Endothelial cell of umbilical vein (primary cell): ENCODE measurements at regions not wholly inside any gene's neighbourhood (a gene's known extent, or its start where the extent isn't known, plus 50 kb on each side); places are given as distances from the start of the nearest gene placed in this dataset.

Experiments used
- BruUV-seq: library from RNA; stranded (reverse); fragments of 400-500 nt; replicated peaks from 2 replicates; lab custom pipeline; 2021; lab: Mats Ljungman, UMichigan
- CTCF ChIA-PET: fragments of 300-600, 350-600 bp; sonication (Branson Sonifier 250); formaldehyde crosslinking; loops from one replicate; lab custom pipeline; 2021; ENCODE audit warnings: antibody characterized with exemption, inconsistent platforms; lab: Charles Lee
- POLR2A ChIA-PET: fragments of 300-600, 350-600 bp; sonication (Branson Sonifier 250); formaldehyde crosslinking; loops from one replicate; lab custom pipeline; 2021; ENCODE audit warnings: antibody characterized with exemption, inconsistent platforms; lab: Charles Lee
- DNase-seq: peaks from one replicate; pipeline ENCODE4 v3.0.0-alpha.2; 2011; ENCODE audit warnings: low read depth, low spot score
- FAIRE-seq: peaks from 2 replicates; lab custom pipeline; 2011; peaks lifted over from hg19 to GRCh38; lab: Jason Lieb, UNC
- H2AFZ ChIP-seq: 2 replicates; pipeline ENCODE4 v1.6.0; 2012; ENCODE audit warnings: low read depth, low read length, control low read depth, inconsistent platforms
- H3K27ac ChIP-seq: 2 replicates; pipeline ENCODE4 v1.5.1; 2011; ENCODE audit warnings: low read depth, mild to moderate bottlenecking, control low read depth, low read length, moderate library complexity; ENCODE audit not compliant: insufficient read depth
- H3K27me3 ChIP-seq, 2 experiments: 2 replicates each; pipeline versions ENCODE4 v1.6.0 to v1.6.1; 2011; ENCODE audit warnings: low read length in 2 of 2, mixed read lengths in 1 of 2; ENCODE audit not compliant: control insufficient read depth in 2 of 2, insufficient read depth in 2 of 2
- H3K36me3 ChIP-seq, 2 experiments: 2 replicates in 1 of 2; 3 replicates in 1 of 2; pipeline ENCODE4 v1.5.1; 2011; ENCODE audit warnings: low read length in 2 of 2, mild to moderate bottlenecking in 1 of 2, moderate library complexity in 1 of 2; ENCODE audit not compliant: control insufficient read depth in 2 of 2, insufficient read depth in 2 of 2; ENCODE audit errors: extremely low read depth in 1 of 2
- H3K4me1 ChIP-seq: 3 replicates; pipeline ENCODE4 v1.5.1; 2011; ENCODE audit warnings: mild to moderate bottlenecking, low read length; ENCODE audit not compliant: control insufficient read depth, insufficient read depth; ENCODE audit errors: extremely low read depth
- H3K4me2 ChIP-seq: 2 replicates; pipeline ENCODE4 v1.6.1; 2011; ENCODE audit warnings: low read length, control low read depth, mixed read lengths; ENCODE audit not compliant: insufficient read depth
- H3K4me3 ChIP-seq, 3 experiments: fragments of 200-600 bp in 1 of 3; sonication (generic), shearing (Covaris generic) in 1 of 3; replicated peaks in 1 of 3; 2 replicates each; pipeline ENCODE4 v1.5.1; 2011 to 2016; ENCODE audit warnings: control low read depth in 3 of 3, low read length in 3 of 3, mild to moderate bottlenecking in 2 of 3, inconsistent platforms in 1 of 3, low read depth in 1 of 3, moderate library complexity in 1 of 3; ENCODE audit not compliant: insufficient read depth in 1 of 3
- H3K79me2 ChIP-seq: 2 replicates; pipeline ENCODE4 v1.6.0; 2012; ENCODE audit warnings: low read length, inconsistent platforms; ENCODE audit not compliant: control insufficient read depth, insufficient read depth
- H3K9ac ChIP-seq: replicated peaks from 2 replicates; pipeline ENCODE3; 2011; ENCODE audit warnings: low read length, control low read depth; ENCODE audit not compliant: insufficient read depth; ENCODE audit errors: extremely low read depth
- H3K9me1 ChIP-seq: replicated peaks from 3 replicates; pipeline ENCODE4 v1.6.0; 2011; ENCODE audit warnings: mild to moderate bottlenecking, low read length; ENCODE audit not compliant: control insufficient read depth, insufficient read depth; ENCODE audit errors: extremely low read depth
- H3K9me3 ChIP-seq: replicated peaks from 2 replicates; pipeline ENCODE4 v1.5.1; 2012; ENCODE audit warnings: low read length, inconsistent platforms; ENCODE audit not compliant: control insufficient read depth, insufficient read depth
- H4K20me1 ChIP-seq: replicated peaks from 2 replicates; pipeline ENCODE3; 2011; ENCODE audit warnings: mild to moderate bottlenecking, low read length; ENCODE audit not compliant: control insufficient read depth, insufficient read depth; ENCODE audit errors: extremely low read depth
- EZH2 ChIP-seq: IDR thresholded peaks from 2 replicates; pipeline ENCODE4 v1.6.1; 2012; ENCODE audit warnings: borderline replicate concordance, low read depth, mild to moderate bottlenecking, moderate library complexity, low read length, inconsistent platforms; ENCODE audit not compliant: severe bottlenecking
- FOS ChIP-seq: IDR thresholded peaks from 2 replicates; pipeline ENCODE4 v1.6.1; 2011; ENCODE audit warnings: mild to moderate bottlenecking, low read length, moderate library complexity, borderline replicate concordance; ENCODE audit not compliant: insufficient read depth
- GATA2 ChIP-seq: IDR thresholded peaks from 2 replicates; pipeline ENCODE4 v1.7.0; 2011; ENCODE audit warnings: low read depth, mild to moderate bottlenecking, moderate library complexity, mixed read lengths, low read length; ENCODE audit not compliant: insufficient read length, insufficient read depth
- JUN ChIP-seq: IDR thresholded peaks from 2 replicates; pipeline ENCODE4 v1.6.1; 2011; ENCODE audit warnings: borderline replicate concordance, low read depth; ENCODE audit not compliant: insufficient read length, insufficient read depth
- MAX ChIP-seq: IDR thresholded peaks from 2 replicates; pipeline ENCODE4 v1.6.1; 2011; ENCODE audit not compliant: insufficient read depth, insufficient read length
- MYC ChIP-seq: IDR thresholded peaks from one replicate; pipeline ENCODE4 v1.6.1; 2011; ENCODE audit warnings: mild to moderate bottlenecking, low read depth, low read length
- POLR2A ChIP-seq: IDR thresholded peaks from 2 replicates; pipeline ENCODE4 v1.6.1; 2012; ENCODE audit warnings: low read depth, mild to moderate bottlenecking, control low read depth, low read length
- POLR2AphosphoS5 ChIP-seq: IDR thresholded peaks from 2 replicates; pipeline ENCODE4 v1.6.1; 2012; ENCODE audit warnings: low read depth, mild to moderate bottlenecking, control low read depth, low read length, moderate library complexity; ENCODE audit not compliant: insufficient read depth
- dilution Hi-C: fragments of 300-500 bp; cut with MboI; formaldehyde crosslinking; loops from one replicate; pipeline ENCODE4 v1.15.0; 2019; ENCODE audit warnings: low sequenced_read_pairs; ENCODE audit not compliant: extremely low pct_ligation_motif_present
- intact Hi-C: fragments of 100-400 bp; cut with micrococcal nuclease; formaldehyde crosslinking; loops from one replicate; pipeline ENCODE4 v1.10.0; 2022
- TF ChIP-seq, protein P1 (sequence below), 2 donors: IDR thresholded peaks; 1 replicate in 1 of 2; 2 replicates in 1 of 2; pipeline ENCODE4 v1.5.1; 2011; ENCODE audit warnings: low read length in 2 of 2, mild to moderate bottlenecking in 2 of 2, moderate library complexity in 2 of 2, control low read depth in 1 of 2, inconsistent platforms in 1 of 2, low read depth in 1 of 2; ENCODE audit not compliant: insufficient read depth in 1 of 2; ENCODE audit errors: extremely low read depth in 1 of 2

DNA sequence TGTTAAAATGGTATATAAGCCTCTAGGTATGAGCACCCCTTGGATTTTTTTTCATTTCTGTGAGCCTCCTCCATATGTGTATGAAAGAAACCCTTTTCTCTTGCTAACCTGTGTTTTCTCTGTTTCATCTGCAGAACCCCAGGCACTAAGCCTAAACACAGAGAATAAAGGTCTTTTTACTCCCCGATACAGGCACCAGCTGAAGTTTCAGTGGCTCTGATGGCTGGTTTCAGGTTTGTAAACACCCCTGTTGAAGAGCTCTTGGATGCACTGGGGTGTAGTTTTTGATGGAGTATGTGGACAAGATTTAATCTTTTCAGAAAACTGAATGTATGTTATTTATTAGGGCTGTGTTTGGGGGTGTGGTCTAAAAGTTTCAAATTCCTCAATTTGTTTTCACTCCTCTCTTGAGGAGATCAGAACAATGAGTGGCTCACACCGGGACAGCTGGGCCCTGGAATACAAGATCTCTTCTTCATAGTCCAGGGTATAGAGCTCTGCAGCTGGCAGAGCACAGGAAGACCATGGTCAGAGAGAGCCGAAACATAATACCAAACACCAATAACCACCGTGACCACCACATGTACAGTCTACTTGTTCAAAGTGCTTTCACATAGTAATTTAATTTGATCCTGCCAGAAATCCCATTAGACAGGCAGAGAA, 50.2 kb upstream of the VTCN1 start:
- Histone ChIP-seq H3K4me3 (no peak overlapping the region), H3K36me3 (no peaks in the 10 kb centered on the region), H3K79me2 (no peaks in the 10 kb centered on the region), H3K27ac (no peak overlapping the region), H3K9me1 (no peaks in the 10 kb centered on the region), H4K20me1 (no peaks in the 10 kb centered on the region), H3K4me1 (no peaks in the 10 kb centered on the region), H3K27me3 (no peaks in the 10 kb centered on the region), H3K4me2 (no peak overlapping the region), H2AFZ (no peak overlapping the region), H3K9ac (no peak overlapping the region), H3K9me3 (no peaks in the 10 kb centered on the region)
- TF ChIP-seq MYC, result no peak
- no peak for TF ChIP-seq EZH2
- TF ChIP-seq, protein P1, sequence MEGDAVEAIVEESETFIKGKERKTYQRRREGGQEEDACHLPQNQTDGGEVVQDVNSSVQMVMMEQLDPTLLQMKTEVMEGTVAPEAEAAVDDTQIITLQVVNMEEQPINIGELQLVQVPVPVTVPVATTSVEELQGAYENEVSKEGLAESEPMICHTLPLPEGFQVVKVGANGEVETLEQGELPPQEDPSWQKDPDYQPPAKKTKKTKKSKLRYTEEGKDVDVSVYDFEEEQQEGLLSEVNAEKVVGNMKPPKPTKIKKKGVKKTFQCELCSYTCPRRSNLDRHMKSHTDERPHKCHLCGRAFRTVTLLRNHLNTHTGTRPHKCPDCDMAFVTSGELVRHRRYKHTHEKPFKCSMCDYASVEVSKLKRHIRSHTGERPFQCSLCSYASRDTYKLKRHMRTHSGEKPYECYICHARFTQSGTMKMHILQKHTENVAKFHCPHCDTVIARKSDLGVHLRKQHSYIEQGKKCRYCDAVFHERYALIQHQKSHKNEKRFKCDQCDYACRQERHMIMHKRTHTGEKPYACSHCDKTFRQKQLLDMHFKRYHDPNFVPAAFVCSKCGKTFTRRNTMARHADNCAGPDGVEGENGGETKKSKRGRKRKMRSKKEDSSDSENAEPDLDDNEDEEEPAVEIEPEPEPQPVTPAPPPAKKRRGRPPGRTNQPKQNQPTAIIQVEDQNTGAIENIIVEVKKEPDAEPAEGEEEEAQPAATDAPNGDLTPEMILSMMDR (IDR thresholded peaks at IDR 0.05; ENCODE audit: extremely low read depth in 1 of 2, insufficient read depth in 1 of 2, low read depth in 1 of 2, low read length in 2 of 2), result no peak
- no peak for TF ChIP-seq MAX
- no peak for TF ChIP-seq POLR2AphosphoS5
- TF ChIP-seq GATA2, result no peak
- TF ChIP-seq JUN, result no peak
- TF ChIP-seq FOS, result no peak
- no peak for TF ChIP-seq POLR2A
- FAIRE-seq (no peak), DNase-seq (no peak)
- BruUV-seq, result no TSS peak
- ChIA-PET POLR2A (no interaction called here), CTCF (no interaction called here)
- dilution Hi-C loops (no loop called here), intact Hi-C loops (no loop called here)
